Adrenal gland (tissue), 9 donors: ENCODE measurements at regions not wholly inside any gene's neighbourhood (a gene's known extent, or its start where the extent isn't known, plus 50 kb on each side); places are given as distances from the start of the nearest gene placed in this dataset.

ENCODE experiments used
- DNase-seq, 7 donors: peaks; one replicate each; pipeline ENCODE4 v3.0.0-alpha.2; 2019 to 2020
- H3K27ac ChIP-seq, 5 donors: fragments of 200-600 bp; sonication (generic) in 4 of 5; 1 replicate in 3 of 5; 2 replicates in 2 of 5; pipeline versions ENCODE4 v1.5.1 to v1.8.0; 2016 to 2020; ENCODE audit warnings: mild to moderate bottlenecking in 1 of 5
- H3K27me3 ChIP-seq: fragments of 200-600 bp; 2 replicates; pipeline ENCODE4 v1.8.0; 2021
- H3K36me3 ChIP-seq, 2 donors: fragments of 200-600 bp; replicated peaks in 1 of 2; 1 replicate in 1 of 2; 2 replicates in 1 of 2; pipeline versions ENCODE4 v1.5.1 to v1.8.0; 2018 to 2022
- H3K4me1 ChIP-seq, 2 donors: fragments of 200-600 bp; replicated peaks in 1 of 2; 1 replicate in 1 of 2; 2 replicates in 1 of 2; pipeline versions ENCODE4 v1.5.1 to v1.8.0; 2018 to 2021
- H3K4me3 ChIP-seq, 4 donors: fragments of 200-600 bp; sonication (generic) in 3 of 4; one replicate each; pipeline ENCODE4 v1.5.1; 2016 to 2018
- H3K9me3 ChIP-seq, 3 donors: fragments of 200-600 bp; sonication (generic) in 1 of 3; replicated peaks in 1 of 3; 1 replicate in 2 of 3; 2 replicates in 1 of 3; pipeline versions ENCODE4 v1.5.1 to v1.8.0; 2016 to 2021
- CTCF ChIP-seq, 6 experiments: fragments of 450-650 bp in 4 of 6; fragments of 200-600 bp in 2 of 6; sonication (generic) in 1 of 6; IDR thresholded peaks; 1 replicate in 5 of 6; 2 replicates in 1 of 6; pipeline versions ENCODE4 v1.5.1 to v1.8.0; 2016 to 2021; ENCODE audit warnings: antibody characterized with exemption in 6 of 6, mild to moderate bottlenecking in 2 of 6, moderate library complexity in 1 of 6
- POLR2A ChIP-seq, 2 donors: fragments of 450-650 bp; IDR thresholded peaks; one replicate each; pipeline ENCODE4 v1.6.1; 2017; ENCODE audit warnings: antibody characterized with exemption in 2 of 2, mild to moderate bottlenecking in 2 of 2, moderate library complexity in 1 of 2
- WGBS, 4 donors: extraction: QIAGEN DNeasy Blood & Tissue Kit in 2 of 4; methylation state at CpG; one replicate each; pipeline versions ENCODE4 v1.1.5 to v1.1.7; 2013 to 2017; 5-methylcytosine and 5-hydroxymethylcytosine counted together
- intact Hi-C, 2 donors: fragments of 100-400 bp; cut with DNase I; formaldehyde crosslinking; loops; one replicate each; pipeline versions ENCODE4 v1.14.1 to v1.15.0; 2022 to 2023
- donor health status: healthy with polysubstance abuse.
- donor health status: Bipolar disorder and iron deficiency.
- donor health status: DM: yes; HTN: yes; CAD: no.
- donor health status: DM: no; HTN: no; CAD: no.
- donor health status: DM: no; HTN: no; CAD: no.

- intact Hi-C loops = no loop called here
- Histone ChIP-seq H3K27ac (no peak overlapping the region), H3K4me3 (no peak overlapping the region), H3K9me3 (no peaks in the 10 kb centered on the region), H3K27me3 (no peaks in the 10 kb centered on the region), H3K36me3 (no peaks in the 10 kb centered on the region), H3K4me1 (no peaks in the 10 kb centered on the region)
- DNase-seq = no peak
- WGBS, 4 donors = 79 to 93% (median 81%) methylated on average over 3 of the region's 3 CpGs
- TF ChIP-seq CTCF (IDR thresholded peaks at IDR 0.05) (no peak), POLR2A (IDR thresholded peaks at IDR 0.05) (no peak)
These were observed 298.1 kb upstream of the PLXNA2 start for GRCh38 chr1:208542309-208542708.

GRCh38 chr1:208544053-208544452 is 299.9 kb upstream of the PLXNA2 start:
- 83 to 98% (median 92%) methylated on average over 2 of the region's 2 CpGs for WGBS, 4 donors
- Histone ChIP-seq H3K4me1 (no peaks in the 10 kb centered on the region), H3K4me3 (no peak overlapping the region), H3K27me3 (no peaks in the 10 kb centered on the region), H3K36me3 (no peaks in the 10 kb centered on the region), H3K9me3 (no peaks in the 10 kb centered on the region), H3K27ac (no peak overlapping the region)
- no peak for DNase-seq
- intact Hi-C loops = no loop called here
- TF ChIP-seq CTCF (IDR thresholded peaks at IDR 0.05) (no peak), POLR2A (IDR thresholded peaks at IDR 0.05) (no peak)

- no peaks in the 10 kb centered on the region for H3K4me1 ChIP-seq
- H3K27me3 ChIP-seq = no peaks in the 10 kb centered on the region
- no peaks in the 10 kb centered on the region for H3K36me3 ChIP-seq
- H3K9me3 ChIP-seq = no peaks in the 10 kb centered on the region
- WGBS, 4 donors = 73 to 84% (median 80%) methylated on average over 2 of the region's 2 CpGs
- no peak for DNase-seq
- H3K4me3 ChIP-seq = no peak overlapping the region
- no peak overlapping the region for H3K27ac ChIP-seq
- TF ChIP-seq CTCF (IDR thresholded peaks at IDR 0.05) = no peak
- no peak for TF ChIP-seq POLR2A (IDR thresholded peaks at IDR 0.05)
- intact Hi-C loops = no loop called here
These were observed 300.6 kb upstream of the PLXNA2 start for GRCh38 chr1:208544794-208545193.

- H3K4me1 ChIP-seq = no peaks in the 10 kb centered on the region
- no peak for DNase-seq
- 78 to 84% (median 82%) methylated on average over 4 of the region's 4 CpGs for WGBS, 4 donors
These were observed 306.8 kb upstream of the PLXNA2 start for GRCh38 chr1:208551024-208551423.

More at GRCh38 chr1:208551024-208551423, 306.8 kb upstream of the PLXNA2 start:
- H3K27ac ChIP-seq = no peak overlapping the region
- intact Hi-C loops = no loop called here
- H3K9me3 ChIP-seq = no peaks in the 10 kb centered on the region
- TF ChIP-seq CTCF (IDR thresholded peaks at IDR 0.05) = no peak
- H3K36me3 ChIP-seq = no peaks in the 10 kb centered on the region
- no peaks in the 10 kb centered on the region for H3K27me3 ChIP-seq
- no peak overlapping the region for H3K4me3 ChIP-seq
